Gastroesophageal sphincter (tissue), 3 donors: ENCODE measurements at regions not wholly inside any gene's neighbourhood (a gene's known extent, or its start where the extent isn't known, plus 50 kb on each side); places are given as distances from the start of the nearest gene placed in this dataset.

Experiments
- POLR2AphosphoS5 ChIP-seq: sonication (generic); formaldehyde crosslinking; IDR thresholded peaks from one replicate; pipeline ENCODE4 v1.6.1; 2017; ENCODE audit warnings: antibody characterized with exemption
- TF ChIP-seq, protein P1 (sequence below), 4 experiments: fragments of 200-600 bp in 2 of 4; fragments of 450-650 bp in 2 of 4; sonication (generic) in 1 of 4; IDR thresholded peaks; one replicate each; pipeline ENCODE4 v1.5.1; 2017 to 2019; ENCODE audit warnings: antibody characterized with exemption in 4 of 4, mild to moderate bottlenecking in 2 of 4, moderate library complexity in 2 of 4

GRCh38 chr5:19258686-19259085 is 729.3 kb downstream of the CDH18 start:
- TF ChIP-seq, protein P1, sequence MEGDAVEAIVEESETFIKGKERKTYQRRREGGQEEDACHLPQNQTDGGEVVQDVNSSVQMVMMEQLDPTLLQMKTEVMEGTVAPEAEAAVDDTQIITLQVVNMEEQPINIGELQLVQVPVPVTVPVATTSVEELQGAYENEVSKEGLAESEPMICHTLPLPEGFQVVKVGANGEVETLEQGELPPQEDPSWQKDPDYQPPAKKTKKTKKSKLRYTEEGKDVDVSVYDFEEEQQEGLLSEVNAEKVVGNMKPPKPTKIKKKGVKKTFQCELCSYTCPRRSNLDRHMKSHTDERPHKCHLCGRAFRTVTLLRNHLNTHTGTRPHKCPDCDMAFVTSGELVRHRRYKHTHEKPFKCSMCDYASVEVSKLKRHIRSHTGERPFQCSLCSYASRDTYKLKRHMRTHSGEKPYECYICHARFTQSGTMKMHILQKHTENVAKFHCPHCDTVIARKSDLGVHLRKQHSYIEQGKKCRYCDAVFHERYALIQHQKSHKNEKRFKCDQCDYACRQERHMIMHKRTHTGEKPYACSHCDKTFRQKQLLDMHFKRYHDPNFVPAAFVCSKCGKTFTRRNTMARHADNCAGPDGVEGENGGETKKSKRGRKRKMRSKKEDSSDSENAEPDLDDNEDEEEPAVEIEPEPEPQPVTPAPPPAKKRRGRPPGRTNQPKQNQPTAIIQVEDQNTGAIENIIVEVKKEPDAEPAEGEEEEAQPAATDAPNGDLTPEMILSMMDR (IDR thresholded peaks at IDR 0.05): no peak
- TF ChIP-seq POLR2AphosphoS5: no peak
